Stimulated activated CD4-positive, alpha-beta T cell treated with anti-CD3 and anti-CD28 coated beads, Interleukin-12 subunit alpha, Interleukin-12 subunit beta, amount 100 ng/mL, for 48 hours (primary cell): ENCODE measurements at regions not wholly inside any gene's neighbourhood (a gene's known extent, or its start where the extent isn't known, plus 50 kb on each side); places are given as distances from the start of the nearest gene placed in this dataset.
"Not testable (repeated sequence)": the region's sequence is repeated elsewhere in the genome, so short reads cannot be mapped to it uniquely, and the experiment has no call there.

Experiments used
- DNase-seq, 3 donors: peaks; one replicate each; pipeline ENCODE4 v3.0.0-alpha.2; 2020; ENCODE audit warnings: low read depth in 2 of 3, low spot score in 1 of 3

DNA sequence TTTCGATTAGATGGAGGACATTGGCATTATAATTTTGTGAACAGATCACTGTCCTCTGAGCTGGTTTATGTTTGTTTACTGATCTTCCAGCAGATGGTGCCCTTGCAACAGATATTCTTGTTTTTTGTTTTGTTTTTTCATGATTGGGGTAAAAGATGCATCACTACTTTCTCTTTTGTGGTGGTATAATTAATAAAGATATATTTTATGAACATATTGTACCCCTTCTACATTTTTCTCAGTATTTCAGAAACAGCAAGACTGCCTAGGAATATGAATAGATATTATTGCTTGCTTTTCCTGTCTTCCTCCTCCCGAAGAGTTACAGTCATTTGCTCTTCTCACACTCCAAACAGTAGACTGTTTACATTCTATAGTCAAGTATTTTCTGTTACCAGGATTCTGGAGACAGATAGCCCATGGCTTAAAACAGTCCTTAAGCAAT lies 905.2 kb downstream of the TRAM1L1 start:
- DNase-seq, result no peak

DNA sequence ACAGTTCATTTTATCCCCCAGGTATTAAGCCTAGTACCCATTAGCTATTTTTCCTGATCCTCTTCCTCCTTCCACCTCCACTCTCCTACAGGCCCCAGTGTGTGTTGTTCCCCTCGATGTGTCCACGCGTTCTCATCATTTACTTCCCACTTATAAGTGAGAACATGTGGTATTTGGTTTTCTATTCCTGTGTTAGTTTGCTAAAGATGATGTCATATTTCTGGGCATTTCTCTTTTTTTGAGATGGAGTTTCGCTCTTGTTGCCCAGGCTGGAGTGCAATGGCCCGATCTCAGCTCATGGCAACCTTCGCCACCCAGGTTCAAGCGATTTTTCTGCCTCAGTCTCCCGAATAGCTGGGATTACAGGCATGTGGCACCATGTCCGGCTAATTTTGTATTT lies 934.0 kb downstream of the TRAM1L1 start:
- DNase-seq, result not testable (repeated sequence)

DNA sequence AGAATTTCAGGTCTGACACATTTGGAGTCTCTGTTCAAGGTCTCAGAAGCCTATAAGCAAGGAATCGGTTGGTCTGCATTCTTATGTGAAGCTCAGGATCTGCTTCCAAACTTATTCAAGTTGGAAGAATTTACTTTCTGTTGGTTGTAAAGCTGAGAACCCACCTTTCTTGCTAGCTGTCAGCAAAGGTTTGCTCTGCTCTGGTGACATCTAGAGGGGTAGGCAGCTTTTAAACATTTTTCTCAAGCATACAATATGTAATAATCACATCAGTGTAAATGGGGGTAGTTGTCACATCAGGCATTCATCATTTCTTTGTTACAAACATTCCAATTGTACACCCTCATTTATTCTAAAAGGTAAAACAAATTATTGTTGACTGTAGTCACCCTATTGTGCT lies 935.2 kb downstream of the TRAM1L1 start:
- no peak for DNase-seq

DNA sequence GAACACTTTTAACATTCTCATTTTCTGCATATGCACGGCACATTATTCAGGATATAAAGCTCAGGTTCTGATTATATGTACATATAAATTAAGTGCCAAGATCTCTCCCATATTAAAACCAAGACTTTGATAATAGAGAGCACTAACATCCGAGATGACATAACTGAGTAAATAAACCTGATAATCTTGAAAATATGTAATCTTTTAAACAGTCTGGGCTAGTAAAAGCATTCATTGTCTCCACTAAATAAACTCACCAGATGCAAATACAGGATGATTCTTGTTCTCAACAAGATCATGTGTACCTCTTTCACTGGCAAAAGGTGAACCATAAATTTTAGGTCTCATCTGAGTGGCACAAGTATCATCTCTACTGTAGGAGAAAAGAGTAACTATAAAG lies 942.2 kb downstream of the TRAM1L1 start:
- DNase-seq, result no peak

DNA sequence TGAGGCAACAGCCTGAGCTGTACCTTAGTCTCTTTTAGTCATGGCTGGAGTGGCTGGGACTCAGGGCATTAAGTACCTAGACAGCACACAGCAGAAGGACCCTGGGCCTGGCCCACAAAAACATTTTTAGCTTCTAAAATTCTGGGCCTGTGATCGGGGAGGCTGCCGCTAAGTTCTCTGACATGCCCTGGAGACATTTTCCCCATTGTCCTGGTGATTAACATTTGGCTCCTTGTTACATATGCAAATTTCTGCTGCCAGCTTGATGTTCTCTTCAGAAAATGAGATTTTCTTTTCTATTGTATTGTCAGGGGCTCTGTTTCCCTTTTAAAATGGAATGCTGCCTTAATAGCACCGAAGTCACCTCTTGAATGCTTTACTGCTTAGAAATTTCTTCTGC lies 952.4 kb downstream of the TRAM1L1 start:
- no peak for DNase-seq

DNA sequence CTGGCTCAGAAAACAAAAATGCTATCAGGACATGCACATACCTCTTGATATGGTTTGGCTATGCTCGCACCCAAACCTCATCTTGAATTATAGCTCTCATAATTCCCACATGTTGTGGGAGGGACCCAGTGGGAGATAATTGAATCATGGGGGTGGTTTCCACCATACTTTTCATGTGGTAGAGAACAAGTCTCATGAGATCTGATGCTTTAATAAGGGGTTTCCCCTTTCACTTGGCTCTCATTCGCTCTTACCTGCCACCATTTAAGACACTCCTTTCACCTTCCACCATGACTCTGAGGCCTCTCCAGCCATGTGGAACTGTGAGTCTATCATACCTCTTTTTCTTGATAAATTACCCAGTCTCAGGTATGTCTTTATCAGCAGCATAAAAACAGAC lies 958.6 kb downstream of the TRAM1L1 start:
- no peak for DNase-seq

DNA sequence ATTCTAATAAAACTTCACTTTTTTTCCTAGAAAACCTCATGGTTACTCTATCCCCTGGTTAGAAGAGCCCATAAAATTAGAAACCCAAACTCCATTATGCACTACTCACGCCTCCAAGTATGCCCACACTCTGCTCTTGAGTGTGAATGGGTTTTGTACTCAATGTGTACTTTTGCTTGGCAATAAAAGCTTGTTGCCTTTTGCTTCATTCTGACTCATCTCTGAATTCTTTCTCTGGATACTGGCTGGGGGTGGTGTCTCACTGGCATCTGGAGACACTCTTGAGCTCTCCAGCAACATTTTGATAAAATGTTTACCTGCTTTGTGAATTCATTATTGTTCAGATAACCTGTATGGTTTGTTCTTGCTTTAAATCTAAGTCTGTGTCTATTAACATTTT lies 963.3 kb downstream of the TRAM1L1 start:
- DNase-seq, result no peak

DNA sequence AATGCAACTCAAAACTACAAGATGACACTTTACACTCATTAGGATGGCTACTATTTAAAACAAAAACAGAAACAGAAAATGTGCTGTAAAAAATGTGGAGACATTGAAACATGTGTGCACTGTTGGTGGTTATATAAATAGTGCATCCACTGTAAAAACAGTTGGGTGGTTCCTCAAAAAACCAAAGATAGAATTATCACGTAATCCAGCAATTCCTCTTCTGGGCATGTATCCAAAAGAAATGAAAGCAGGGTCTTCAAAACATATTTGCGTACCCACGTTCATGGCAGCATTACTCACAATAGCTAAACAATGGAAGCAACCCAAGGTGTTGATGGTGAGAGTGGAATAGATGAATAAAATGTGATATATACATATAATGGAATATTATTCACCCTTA lies 967.2 kb downstream of the TRAM1L1 start:
- DNase-seq, result no peak

DNA sequence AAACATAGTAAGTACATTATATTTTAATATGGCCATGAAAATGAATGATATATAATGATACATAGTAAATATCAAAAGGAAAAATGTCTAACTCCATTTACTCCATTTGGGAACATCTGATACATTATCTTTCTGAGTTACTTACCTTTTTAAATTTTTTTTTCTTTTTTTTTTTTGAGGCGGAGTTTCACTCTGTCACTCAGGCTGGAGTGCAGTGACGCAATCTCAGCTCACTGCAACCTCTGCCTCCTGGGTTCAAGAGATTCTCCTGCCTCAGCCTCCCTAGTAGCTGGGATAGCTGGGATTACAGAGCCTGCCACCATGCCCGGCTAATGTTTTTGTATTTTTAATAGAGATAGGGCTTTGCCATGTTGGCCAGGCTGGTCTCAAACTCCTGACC lies 972.5 kb downstream of the TRAM1L1 start:
- DNase-seq, result not testable (repeated sequence)

DNA sequence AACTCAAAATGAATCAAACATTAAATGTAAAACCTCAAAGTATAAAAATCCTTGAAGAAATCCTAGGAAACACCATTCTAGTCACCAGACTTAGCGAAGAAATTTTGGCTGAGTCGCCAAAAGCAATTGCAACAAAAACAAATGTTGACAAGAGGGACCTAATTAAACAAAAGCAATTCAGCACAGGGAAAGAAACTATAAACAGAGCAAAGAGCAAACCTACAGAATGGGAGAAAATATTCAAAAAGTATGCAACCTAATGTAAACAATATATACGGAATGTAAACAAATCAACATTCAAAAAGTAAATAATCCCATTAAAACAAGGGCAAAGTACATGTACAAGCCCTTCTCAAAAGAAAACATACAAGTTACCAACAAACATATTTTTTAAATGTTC lies 974.7 kb downstream of the TRAM1L1 start:
- DNase-seq, result no peak

DNA sequence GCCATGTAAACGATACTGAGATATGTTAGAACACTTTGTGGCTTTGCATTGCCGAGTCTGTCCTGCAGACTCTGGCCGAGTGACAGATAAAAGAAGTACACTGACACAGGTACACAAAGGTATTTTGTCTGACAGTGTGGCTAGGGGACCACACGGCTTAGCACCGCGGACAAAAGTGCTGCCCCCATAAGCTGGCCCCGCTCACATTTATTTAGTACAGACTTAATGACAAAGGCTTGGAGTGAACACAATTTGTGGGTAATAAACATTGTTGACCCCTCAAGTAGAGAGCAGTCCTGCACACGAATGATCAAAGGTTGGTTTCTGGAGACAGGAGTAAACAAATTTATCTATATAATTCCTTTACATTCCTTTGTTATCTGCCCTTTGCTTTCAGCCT lies 976.8 kb downstream of the TRAM1L1 start:
- DNase-seq, result no peak

DNA sequence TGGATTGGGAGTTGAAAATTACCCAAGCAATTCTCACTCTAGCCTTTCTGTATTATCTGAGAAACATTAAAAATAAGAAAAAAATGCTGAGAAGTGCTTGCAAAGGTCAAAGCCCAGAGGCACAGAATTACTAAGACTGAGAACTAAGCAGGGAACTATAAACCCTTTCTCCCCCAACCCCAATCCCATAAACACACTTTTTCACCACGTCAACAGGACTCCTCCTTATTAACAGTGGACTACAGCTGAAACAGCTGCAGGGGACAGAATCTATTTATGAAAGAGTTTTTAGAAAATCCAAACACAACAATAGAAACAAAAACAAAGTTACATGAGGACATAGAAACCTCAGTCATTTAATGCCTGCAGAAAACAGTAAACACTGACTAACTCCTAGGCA lies 984.1 kb downstream of the TRAM1L1 start:
- no peak for DNase-seq

DNA sequence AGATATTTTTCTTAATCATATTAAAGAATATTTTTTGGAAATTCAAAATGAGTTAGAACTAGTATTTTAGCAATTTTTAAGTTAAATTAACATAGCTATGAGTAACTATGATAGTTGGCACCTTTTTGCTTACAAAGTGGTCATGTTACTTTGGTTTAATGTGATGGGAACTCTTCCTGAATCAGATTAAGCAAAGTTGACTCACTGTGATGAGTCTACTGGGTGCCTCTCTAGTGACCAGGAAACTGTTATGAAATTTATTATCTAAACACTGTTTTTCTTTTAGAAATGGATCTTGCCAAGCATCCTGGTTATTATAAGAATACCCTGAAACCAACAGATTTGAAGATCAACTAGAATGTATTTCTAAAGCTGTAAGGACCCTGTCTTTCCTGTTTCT lies 985.8 kb downstream of the TRAM1L1 start:
- DNase-seq, result no peak

DNA sequence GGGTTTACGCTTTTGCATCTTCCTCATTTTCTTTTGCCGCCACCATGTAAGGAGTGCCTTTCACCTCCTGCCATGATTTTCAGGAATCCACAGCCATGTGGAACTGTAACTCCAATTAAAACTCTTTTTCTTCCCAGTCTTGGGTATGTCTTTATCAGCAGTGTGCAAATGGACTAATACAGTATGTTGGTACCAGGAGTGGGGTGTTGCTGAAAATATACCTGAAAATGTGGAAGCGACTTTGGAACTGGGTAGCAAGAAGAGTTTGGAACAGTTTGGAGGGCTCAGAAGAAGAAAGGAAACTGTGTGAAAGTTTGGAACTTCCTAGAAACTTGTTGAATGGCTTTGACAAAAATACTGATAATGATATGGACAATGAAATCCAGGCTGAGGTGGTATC lies 983.9 kb upstream of the NDST4 start:
- not testable (repeated sequence) for DNase-seq

DNA sequence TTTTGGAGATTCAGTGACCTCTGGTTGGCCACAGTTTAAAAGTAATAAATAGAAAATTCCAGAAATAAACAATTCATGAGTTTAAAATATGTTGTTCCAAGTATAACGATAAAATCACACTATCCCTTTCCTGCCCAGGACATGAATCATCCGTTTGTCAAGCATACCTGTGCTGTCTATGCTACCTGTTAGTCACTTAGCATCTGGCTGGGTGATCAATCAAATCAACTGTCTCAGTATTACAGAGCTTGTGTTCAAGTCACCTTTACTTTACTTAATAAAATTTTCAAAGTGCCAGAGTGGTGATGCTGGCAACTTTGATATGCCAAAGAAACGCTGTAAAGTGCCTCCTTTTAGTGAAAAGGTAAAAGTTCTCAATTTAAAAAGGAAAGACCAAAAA lies 979.5 kb upstream of the NDST4 start:
- DNase-seq, result no peak

DNA sequence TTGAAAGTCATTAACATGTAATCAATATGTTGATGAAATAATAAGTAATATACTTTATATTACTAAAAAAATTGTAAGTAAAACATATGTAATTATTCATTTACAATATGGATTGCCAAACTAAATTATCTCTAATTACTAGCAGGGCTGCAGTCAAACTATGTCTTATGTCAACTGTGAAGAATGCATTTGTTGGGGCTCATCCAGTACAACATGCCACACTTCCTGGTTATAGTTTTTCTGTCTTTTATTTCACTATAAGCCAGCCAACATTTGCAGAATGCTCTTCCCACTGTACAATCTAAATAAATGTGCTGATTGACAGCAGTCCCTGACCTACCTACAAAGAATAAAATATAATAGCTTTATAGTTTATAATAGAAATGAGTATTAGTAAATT lies 975.4 kb upstream of the NDST4 start:
- DNase-seq, result no peak

DNA sequence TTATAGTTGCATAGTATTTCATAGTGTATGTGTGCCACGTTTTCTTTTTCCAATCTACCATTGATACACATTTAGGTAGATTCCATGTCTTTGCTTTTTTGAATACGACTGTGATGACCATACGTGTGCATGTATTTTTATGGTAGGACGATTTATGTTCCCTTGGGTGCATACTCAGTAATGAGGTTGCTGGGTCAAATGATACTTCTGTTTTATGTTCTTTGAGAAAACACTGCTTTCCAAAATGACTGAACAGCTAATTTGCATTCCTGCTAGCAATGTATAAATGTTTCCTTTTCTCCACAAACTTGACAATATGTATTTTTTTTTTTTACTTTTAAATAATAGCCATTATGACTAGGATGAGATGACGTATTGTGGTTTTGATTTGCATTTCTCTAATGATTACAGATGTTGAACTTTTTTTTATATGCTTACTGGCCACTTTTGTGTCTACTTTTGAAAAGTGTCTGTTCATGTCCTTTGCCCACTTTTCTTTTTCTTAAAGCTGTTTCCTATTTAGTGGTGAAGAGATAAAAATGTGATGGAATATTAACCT lies 969.5 kb upstream of the NDST4 start:
- no peak for DNase-seq

DNA sequence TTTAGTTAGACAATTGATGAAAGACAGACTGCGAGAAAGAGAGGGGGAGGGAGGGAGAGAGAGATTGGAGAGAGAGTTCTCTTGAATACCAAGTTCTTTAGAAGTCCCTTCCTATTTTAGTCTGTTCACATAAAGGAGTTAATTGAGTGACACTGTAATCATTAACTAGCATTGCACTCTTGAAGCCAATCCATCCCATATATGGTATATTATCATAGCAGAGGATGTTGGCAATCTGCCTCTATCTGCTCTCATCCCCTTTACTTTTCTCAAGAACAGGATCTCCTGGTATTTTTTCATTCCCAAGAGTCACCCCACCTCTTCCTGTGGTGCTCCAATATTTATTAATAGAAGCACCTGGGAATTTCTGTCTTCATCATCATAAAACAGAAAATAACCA lies 959.6 kb upstream of the NDST4 start:
- DNase-seq, result no peak

DNA sequence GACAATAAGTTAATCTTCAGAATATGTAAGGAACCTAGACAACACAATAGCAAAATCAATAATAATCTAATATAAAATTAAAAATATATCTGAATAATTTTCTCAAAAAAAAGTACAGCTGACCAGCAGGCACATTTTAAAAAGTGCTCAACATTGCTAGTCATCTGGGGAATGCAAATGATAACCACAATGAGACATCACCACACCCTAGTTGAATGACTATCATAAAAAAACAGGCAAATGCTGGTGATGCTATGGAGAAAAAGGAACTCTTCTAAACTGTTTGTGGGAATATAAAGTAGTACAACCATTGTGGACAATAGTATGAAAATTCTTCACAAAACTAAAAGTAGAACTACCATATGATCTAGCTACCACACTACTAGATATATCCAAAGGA lies 956.9 kb upstream of the NDST4 start:
- DNase-seq, result no peak

DNA sequence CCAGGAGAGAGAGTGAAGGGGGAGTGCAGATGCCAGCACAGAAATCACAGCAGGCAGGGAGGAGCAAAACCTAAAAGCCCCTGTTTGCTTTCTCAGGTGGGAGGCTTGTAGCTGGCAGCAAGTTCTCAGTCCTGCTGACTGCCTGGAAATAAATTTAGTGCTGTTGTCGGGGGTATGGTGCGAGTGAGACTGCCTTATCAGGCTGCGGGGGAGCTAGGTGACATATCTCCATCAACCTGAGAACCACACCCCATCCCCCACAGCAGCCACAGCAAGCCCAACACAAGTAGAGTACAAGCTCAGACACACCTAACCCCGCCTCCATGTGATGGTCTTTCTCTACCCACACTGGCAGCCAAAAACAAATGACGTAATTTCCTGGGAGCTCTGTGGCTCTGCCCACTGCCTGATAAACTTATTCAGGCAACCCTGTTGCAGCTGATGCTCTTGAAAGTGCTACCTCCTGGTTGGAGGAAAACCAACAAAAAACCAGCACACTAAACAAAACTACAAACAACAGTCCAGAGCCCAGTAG lies 953.4 kb upstream of the NDST4 start:
- DNase-seq, result no peak

DNA sequence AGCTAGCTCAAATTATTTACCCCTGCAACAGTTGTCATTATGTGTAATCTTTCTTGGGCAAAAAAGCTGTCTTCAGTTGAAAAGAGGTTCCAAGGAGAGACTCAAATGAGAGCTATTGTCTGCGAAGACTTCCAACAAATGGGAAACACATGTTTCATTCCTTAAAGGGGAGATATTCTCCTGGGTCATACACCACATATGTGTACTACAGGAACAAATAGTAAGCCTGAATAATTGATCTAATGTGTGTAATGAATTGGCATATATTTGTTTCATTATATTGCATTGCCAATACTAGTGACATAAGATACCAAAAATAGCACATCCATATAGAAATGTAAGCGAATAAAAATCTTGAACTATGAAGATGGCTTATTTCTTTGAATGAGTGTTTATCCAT lies 950.9 kb upstream of the NDST4 start:
- no peak for DNase-seq

DNA sequence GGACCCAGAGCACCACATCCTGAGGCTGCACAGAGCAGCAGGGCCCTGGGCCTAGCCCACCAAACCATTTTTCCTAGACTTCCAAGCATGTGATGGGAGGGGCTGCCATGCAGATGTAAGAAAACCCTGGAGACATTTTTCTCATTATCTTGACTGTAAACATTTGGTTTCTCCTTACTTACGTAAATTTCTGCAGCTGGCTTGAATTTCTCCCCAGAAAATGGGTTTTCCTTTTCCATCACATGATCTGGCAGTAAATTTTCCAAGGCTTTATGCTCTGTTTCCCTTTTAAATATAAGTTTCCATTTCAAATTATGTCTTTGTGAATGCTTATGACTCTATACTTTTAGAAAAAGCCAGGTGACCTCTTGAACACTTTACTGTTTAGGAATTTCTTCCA lies 945.9 kb upstream of the NDST4 start:
- no peak for DNase-seq

DNA sequence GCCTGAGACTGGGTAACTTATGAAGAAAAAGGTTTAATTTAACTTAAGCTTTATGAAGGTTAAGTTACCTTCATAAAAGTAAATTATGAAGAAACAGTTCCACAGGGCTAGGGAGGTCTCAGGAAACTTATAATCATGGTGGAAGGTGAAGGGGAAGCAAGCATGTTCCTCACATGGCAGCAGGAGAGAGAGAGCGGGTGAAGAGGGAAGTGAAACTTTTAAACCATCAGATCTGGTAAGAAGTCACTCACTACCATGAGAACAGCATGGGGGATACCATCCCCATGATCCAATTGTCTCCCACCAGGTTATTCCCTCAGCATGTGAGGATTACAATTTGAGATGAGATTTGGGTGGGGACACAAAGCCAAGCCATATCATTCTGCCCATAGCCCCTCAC lies 944.7 kb upstream of the NDST4 start:
- no peak for DNase-seq
